Endothelial cell of umbilical vein (primary cell): ENCODE measurements at regions not wholly inside any gene's neighbourhood (a gene's known extent, or its start where the extent isn't known, plus 50 kb on each side); places are given as distances from the start of the nearest gene placed in this dataset.
A peak's percentile ranks its signal among the peaks of the same experiment; 100 is the strongest.

ENCODE experiments used
- BruUV-seq: library from RNA; stranded (reverse); fragments of 400-500 nt; replicated peaks from 2 replicates; lab custom pipeline; 2021; lab: Mats Ljungman, UMichigan
- CTCF ChIA-PET: fragments of 300-600, 350-600 bp; sonication (Branson Sonifier 250); formaldehyde crosslinking; loops from one replicate; lab custom pipeline; 2021; ENCODE audit warnings: antibody characterized with exemption, inconsistent platforms; lab: Charles Lee
- POLR2A ChIA-PET: fragments of 300-600, 350-600 bp; sonication (Branson Sonifier 250); formaldehyde crosslinking; loops from one replicate; lab custom pipeline; 2021; ENCODE audit warnings: antibody characterized with exemption, inconsistent platforms; lab: Charles Lee
- DNase-seq: peaks from one replicate; pipeline ENCODE4 v3.0.0-alpha.2; 2011; ENCODE audit warnings: low read depth, low spot score
- FAIRE-seq: peaks from 2 replicates; lab custom pipeline; 2011; peaks lifted over from hg19 to GRCh38; lab: Jason Lieb, UNC
- H2AFZ ChIP-seq: 2 replicates; pipeline ENCODE4 v1.6.0; 2012; ENCODE audit warnings: low read depth, low read length, control low read depth, inconsistent platforms
- H3K27ac ChIP-seq: 2 replicates; pipeline ENCODE4 v1.5.1; 2011; ENCODE audit warnings: low read depth, mild to moderate bottlenecking, control low read depth, low read length, moderate library complexity; ENCODE audit not compliant: insufficient read depth
- H3K27me3 ChIP-seq, 2 experiments: 2 replicates each; pipeline versions ENCODE4 v1.6.0 to v1.6.1; 2011; ENCODE audit warnings: low read length in 2 of 2, mixed read lengths in 1 of 2; ENCODE audit not compliant: control insufficient read depth in 2 of 2, insufficient read depth in 2 of 2
- H3K36me3 ChIP-seq, 2 experiments: 2 replicates in 1 of 2; 3 replicates in 1 of 2; pipeline ENCODE4 v1.5.1; 2011; ENCODE audit warnings: low read length in 2 of 2, mild to moderate bottlenecking in 1 of 2, moderate library complexity in 1 of 2; ENCODE audit not compliant: control insufficient read depth in 2 of 2, insufficient read depth in 2 of 2; ENCODE audit errors: extremely low read depth in 1 of 2
- H3K4me1 ChIP-seq: 3 replicates; pipeline ENCODE4 v1.5.1; 2011; ENCODE audit warnings: mild to moderate bottlenecking, low read length; ENCODE audit not compliant: control insufficient read depth, insufficient read depth; ENCODE audit errors: extremely low read depth
- H3K4me2 ChIP-seq: 2 replicates; pipeline ENCODE4 v1.6.1; 2011; ENCODE audit warnings: low read length, control low read depth, mixed read lengths; ENCODE audit not compliant: insufficient read depth
- H3K4me3 ChIP-seq, 3 experiments: fragments of 200-600 bp in 1 of 3; sonication (generic), shearing (Covaris generic) in 1 of 3; replicated peaks in 1 of 3; 2 replicates each; pipeline ENCODE4 v1.5.1; 2011 to 2016; ENCODE audit warnings: control low read depth in 3 of 3, low read length in 3 of 3, mild to moderate bottlenecking in 2 of 3, inconsistent platforms in 1 of 3, low read depth in 1 of 3, moderate library complexity in 1 of 3; ENCODE audit not compliant: insufficient read depth in 1 of 3
- H3K79me2 ChIP-seq: 2 replicates; pipeline ENCODE4 v1.6.0; 2012; ENCODE audit warnings: low read length, inconsistent platforms; ENCODE audit not compliant: control insufficient read depth, insufficient read depth
- H3K9ac ChIP-seq: replicated peaks from 2 replicates; pipeline ENCODE3; 2011; ENCODE audit warnings: low read length, control low read depth; ENCODE audit not compliant: insufficient read depth; ENCODE audit errors: extremely low read depth
- H3K9me1 ChIP-seq: replicated peaks from 3 replicates; pipeline ENCODE4 v1.6.0; 2011; ENCODE audit warnings: mild to moderate bottlenecking, low read length; ENCODE audit not compliant: control insufficient read depth, insufficient read depth; ENCODE audit errors: extremely low read depth
- H3K9me3 ChIP-seq: replicated peaks from 2 replicates; pipeline ENCODE4 v1.5.1; 2012; ENCODE audit warnings: low read length, inconsistent platforms; ENCODE audit not compliant: control insufficient read depth, insufficient read depth
- H4K20me1 ChIP-seq: replicated peaks from 2 replicates; pipeline ENCODE3; 2011; ENCODE audit warnings: mild to moderate bottlenecking, low read length; ENCODE audit not compliant: control insufficient read depth, insufficient read depth; ENCODE audit errors: extremely low read depth
- EZH2 ChIP-seq: IDR thresholded peaks from 2 replicates; pipeline ENCODE4 v1.6.1; 2012; ENCODE audit warnings: borderline replicate concordance, low read depth, mild to moderate bottlenecking, moderate library complexity, low read length, inconsistent platforms; ENCODE audit not compliant: severe bottlenecking
- FOS ChIP-seq: IDR thresholded peaks from 2 replicates; pipeline ENCODE4 v1.6.1; 2011; ENCODE audit warnings: mild to moderate bottlenecking, low read length, moderate library complexity, borderline replicate concordance; ENCODE audit not compliant: insufficient read depth
- JUN ChIP-seq: IDR thresholded peaks from 2 replicates; pipeline ENCODE4 v1.6.1; 2011; ENCODE audit warnings: borderline replicate concordance, low read depth; ENCODE audit not compliant: insufficient read length, insufficient read depth
- MYC ChIP-seq: IDR thresholded peaks from one replicate; pipeline ENCODE4 v1.6.1; 2011; ENCODE audit warnings: mild to moderate bottlenecking, low read depth, low read length
- POLR2A ChIP-seq: IDR thresholded peaks from 2 replicates; pipeline ENCODE4 v1.6.1; 2012; ENCODE audit warnings: low read depth, mild to moderate bottlenecking, control low read depth, low read length
- POLR2AphosphoS5 ChIP-seq: IDR thresholded peaks from 2 replicates; pipeline ENCODE4 v1.6.1; 2012; ENCODE audit warnings: low read depth, mild to moderate bottlenecking, control low read depth, low read length, moderate library complexity; ENCODE audit not compliant: insufficient read depth
- dilution Hi-C: fragments of 300-500 bp; cut with MboI; formaldehyde crosslinking; loops from one replicate; pipeline ENCODE4 v1.15.0; 2019; ENCODE audit warnings: low sequenced_read_pairs; ENCODE audit not compliant: extremely low pct_ligation_motif_present
- intact Hi-C: fragments of 100-400 bp; cut with micrococcal nuclease; formaldehyde crosslinking; loops from one replicate; pipeline ENCODE4 v1.10.0; 2022
- TF ChIP-seq, protein P1 (sequence below), 2 donors: IDR thresholded peaks; 1 replicate in 1 of 2; 2 replicates in 1 of 2; pipeline ENCODE4 v1.5.1; 2011; ENCODE audit warnings: low read length in 2 of 2, mild to moderate bottlenecking in 2 of 2, moderate library complexity in 2 of 2, control low read depth in 1 of 2, inconsistent platforms in 1 of 2, low read depth in 1 of 2; ENCODE audit not compliant: insufficient read depth in 1 of 2; ENCODE audit errors: extremely low read depth in 1 of 2

DNA sequence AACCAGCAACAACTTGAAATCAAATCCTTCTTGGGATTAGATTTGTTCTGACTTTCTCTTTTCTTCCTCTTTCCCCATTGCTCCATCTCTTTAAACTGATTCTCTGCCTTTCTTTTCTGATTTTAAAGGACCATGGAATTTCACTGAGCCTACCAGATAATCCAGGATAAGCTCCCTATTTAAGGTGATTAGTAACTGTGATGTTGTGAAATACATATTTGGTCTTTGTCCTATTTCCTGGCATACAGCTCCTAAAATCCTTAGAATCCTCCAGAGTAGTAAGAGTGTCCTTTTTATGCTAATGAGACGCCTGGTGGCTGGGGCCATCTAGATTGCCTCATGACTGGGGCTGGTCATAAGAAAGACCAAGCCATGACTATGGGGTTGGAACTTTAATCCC is 236.9 kb downstream of the USP25 start:
- dilution Hi-C loops: no loop called here
- no peak for FAIRE-seq

DNA sequence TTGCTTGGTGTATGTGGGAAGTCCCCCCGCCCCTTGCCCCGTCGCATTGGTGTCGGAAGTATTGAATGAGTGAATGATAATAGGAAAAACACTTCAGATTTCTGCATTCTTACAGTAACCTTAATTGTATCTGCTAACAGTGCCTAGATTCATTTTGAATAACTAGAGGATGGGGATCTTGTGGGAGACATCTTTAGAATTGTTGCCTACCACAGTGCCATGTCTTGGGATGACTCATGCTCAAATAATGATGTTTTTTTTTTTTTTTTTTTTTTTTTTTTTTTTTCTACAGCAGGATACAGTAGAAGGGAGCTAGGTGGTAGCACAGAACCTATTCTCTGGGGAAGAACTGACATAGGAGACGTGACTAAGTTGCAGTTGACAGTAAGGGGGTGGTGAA is 237.9 kb downstream of the USP25 start:
- no peaks in the 10 kb centered on the region for H3K9me1 ChIP-seq
- H2AFZ ChIP-seq: no peak overlapping the region
- POLR2A ChIA-PET: no interaction called here
- H3K79me2 ChIP-seq: no peaks in the 10 kb centered on the region
- no peak overlapping the region for H3K9ac ChIP-seq
- H3K4me1 ChIP-seq: no peaks in the 10 kb centered on the region
- H3K36me3 ChIP-seq: no peaks in the 10 kb centered on the region
- intact Hi-C loops (no loop called here), dilution Hi-C loops (no loop called here)
- no peaks in the 10 kb centered on the region for H4K20me1 ChIP-seq
- H3K4me3 ChIP-seq: no peak overlapping the region
- H3K9me3 ChIP-seq: no peaks in the 10 kb centered on the region
- CTCF ChIA-PET: interaction anchor here (0.5 to 1.4 kb wide), 5 partner anchors 10 to 387 kb away, joined by 3 to 4 read pairs (median 3); no protein-coding TSS in a partner anchor
- TF ChIP-seq POLR2A: no peak
- TF ChIP-seq EZH2: no peak
- peak; percentile 30 for TF ChIP-seq JUN
- TF ChIP-seq FOS: peak; percentile 72
- DNase-seq (no peak), FAIRE-seq (no peak)
- H3K4me2 ChIP-seq: no peak overlapping the region
- BruUV-seq: no TSS peak
- no peaks in the 10 kb centered on the region for H3K27me3 ChIP-seq
- no peak overlapping the region for H3K27ac ChIP-seq

More for the DNA sequence above, 236.9 kb downstream of the USP25 start:
- Histone ChIP-seq H3K9me1 (no peaks in the 10 kb centered on the region), H3K9me3 (no peaks in the 10 kb centered on the region), H3K27ac (no peak overlapping the region), H3K9ac (no peak overlapping the region), H3K36me3 (no peaks in the 10 kb centered on the region), H3K4me2 (no peak overlapping the region), H4K20me1 (no peaks in the 10 kb centered on the region), H2AFZ (no peak overlapping the region), H3K79me2 (no peaks in the 10 kb centered on the region), H3K4me1 (no peaks in the 10 kb centered on the region), H3K4me3 (no peak overlapping the region), H3K27me3 (no peaks in the 10 kb centered on the region)
- no peak for DNase-seq
- ChIA-PET POLR2A (no interaction called here), CTCF (interaction anchor here (0.9 to 1.4 kb wide), 3 partner anchors 9 to 364 kb away, joined by 3 to 4 read pairs (median 3); no protein-coding TSS in a partner anchor)
- intact Hi-C loops: no loop called here
- no TSS peak for BruUV-seq
- TF ChIP-seq, protein P1, sequence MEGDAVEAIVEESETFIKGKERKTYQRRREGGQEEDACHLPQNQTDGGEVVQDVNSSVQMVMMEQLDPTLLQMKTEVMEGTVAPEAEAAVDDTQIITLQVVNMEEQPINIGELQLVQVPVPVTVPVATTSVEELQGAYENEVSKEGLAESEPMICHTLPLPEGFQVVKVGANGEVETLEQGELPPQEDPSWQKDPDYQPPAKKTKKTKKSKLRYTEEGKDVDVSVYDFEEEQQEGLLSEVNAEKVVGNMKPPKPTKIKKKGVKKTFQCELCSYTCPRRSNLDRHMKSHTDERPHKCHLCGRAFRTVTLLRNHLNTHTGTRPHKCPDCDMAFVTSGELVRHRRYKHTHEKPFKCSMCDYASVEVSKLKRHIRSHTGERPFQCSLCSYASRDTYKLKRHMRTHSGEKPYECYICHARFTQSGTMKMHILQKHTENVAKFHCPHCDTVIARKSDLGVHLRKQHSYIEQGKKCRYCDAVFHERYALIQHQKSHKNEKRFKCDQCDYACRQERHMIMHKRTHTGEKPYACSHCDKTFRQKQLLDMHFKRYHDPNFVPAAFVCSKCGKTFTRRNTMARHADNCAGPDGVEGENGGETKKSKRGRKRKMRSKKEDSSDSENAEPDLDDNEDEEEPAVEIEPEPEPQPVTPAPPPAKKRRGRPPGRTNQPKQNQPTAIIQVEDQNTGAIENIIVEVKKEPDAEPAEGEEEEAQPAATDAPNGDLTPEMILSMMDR (IDR thresholded peaks at IDR 0.05; ENCODE audit: extremely low read depth in 1 of 2, insufficient read depth in 1 of 2, low read depth in 1 of 2, low read length in 2 of 2): no peak
- TF ChIP-seq FOS: no peak
- no peak for TF ChIP-seq MYC
- TF ChIP-seq JUN: no peak
- TF ChIP-seq POLR2A: no peak
- TF ChIP-seq POLR2AphosphoS5: no peak
